Glomerular visceral epithelial cell (primary cell): ENCODE measurements at regions not wholly inside any gene's neighbourhood (a gene's known extent, or its start where the extent isn't known, plus 50 kb on each side); places are given as distances from the start of the nearest gene placed in this dataset.
A peak's percentile ranks its signal among the peaks of the same experiment; 100 is the strongest.
"Not testable (repeated sequence)": the region's sequence is repeated elsewhere in the genome, so short reads cannot be mapped to it uniquely, and the experiment has no call there.

Source experiments
- DNase-seq: peaks from one replicate; pipeline ENCODE4 v3.0.0-alpha.2; 2016; ENCODE audit errors: extremely low spot score

DNA sequence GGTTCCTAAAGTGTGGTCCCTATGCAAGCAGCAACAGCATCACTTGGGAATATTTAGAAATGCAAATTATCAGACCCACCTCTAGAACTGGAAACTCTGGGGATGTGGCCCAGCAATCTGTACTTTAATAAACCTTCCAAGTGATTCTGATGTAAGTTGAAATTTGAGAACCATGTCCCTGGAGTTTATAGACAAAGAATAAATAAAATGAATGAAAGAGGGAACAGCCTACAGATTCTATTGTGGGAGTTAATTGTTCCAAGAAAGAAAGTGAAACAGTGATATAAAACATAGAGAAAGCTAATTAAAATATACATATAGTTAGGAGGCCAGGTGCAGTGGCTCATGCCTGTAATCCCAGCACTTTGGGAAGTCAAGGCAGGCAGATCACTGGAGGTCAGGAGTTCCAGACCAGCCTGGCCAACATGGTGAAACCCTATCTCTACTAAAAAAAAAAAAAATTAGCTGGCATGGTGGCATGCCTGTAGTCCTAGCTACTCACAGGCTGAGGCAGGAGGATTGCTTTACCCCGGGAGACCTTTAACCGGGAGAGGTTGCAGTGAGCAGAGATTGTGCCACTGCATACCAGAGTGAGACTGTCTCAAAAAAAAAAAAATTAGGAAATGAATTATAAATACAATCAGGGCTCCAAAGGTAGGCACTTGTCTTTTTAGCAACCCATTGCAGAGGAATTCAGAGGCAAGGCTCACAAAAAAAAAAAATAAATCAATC is 507.5 kb downstream of the NAV3 start:
- no peak for DNase-seq

DNA sequence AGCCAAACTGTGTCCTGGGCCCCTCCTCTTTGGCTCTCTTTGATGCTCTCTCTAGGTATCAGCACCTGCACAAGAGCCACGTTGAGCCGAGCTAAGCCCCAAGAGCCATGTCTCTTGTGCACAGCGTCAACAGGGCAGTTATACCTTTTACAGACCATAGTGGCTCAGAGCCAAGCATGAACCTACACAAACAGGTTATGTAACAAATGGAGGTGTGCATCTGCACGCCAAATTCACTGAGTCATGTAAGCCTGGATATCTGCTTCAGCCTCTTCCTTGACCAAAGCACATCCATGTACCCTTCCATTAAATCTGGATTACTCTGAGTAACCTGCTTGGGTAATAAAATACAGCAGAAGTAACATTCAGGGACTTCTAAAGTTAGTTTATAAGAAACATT is 509.7 kb downstream of the NAV3 start:
- no peak for DNase-seq

DNA sequence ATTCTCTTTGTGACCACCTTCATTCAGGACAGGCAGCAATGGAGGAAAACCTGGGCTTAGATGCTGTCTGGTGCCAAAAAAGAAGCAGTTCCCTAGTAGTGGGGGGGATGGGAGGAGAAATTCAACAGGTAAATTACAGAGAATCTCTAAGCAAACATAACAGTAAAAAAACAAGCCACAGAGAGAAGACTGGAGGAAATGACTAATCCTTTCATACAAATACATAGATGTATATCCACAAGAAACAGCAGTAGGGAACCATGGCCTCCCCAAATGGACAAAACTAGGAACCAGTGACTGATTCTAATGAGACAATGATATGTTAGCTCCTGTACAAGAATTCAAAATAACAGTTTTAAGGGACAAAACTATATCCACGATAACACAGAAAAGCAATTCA is 513.0 kb downstream of the NAV3 start:
- DNase-seq, result no peak

DNA sequence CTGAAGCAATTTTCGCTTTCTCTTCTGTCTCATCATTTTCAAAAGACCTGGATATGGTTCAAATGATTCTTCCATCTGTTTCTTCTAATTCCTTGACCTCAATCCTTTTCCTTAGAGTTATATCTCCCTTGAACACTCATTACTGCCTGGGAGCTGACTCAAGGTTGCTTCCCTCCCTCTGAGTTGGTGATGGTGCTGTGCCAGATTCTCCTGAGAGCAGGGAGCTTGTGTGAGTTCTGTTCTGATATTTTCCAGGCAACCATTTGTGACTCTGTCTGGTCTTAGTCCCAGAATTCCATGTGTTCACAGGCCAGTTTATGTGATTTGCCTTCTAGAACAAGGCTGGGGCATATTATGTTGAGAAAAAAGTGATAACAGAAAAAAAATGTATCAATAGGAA is 505.1 kb upstream of the SYT1 start:
- DNase-seq, result no peak

DNA sequence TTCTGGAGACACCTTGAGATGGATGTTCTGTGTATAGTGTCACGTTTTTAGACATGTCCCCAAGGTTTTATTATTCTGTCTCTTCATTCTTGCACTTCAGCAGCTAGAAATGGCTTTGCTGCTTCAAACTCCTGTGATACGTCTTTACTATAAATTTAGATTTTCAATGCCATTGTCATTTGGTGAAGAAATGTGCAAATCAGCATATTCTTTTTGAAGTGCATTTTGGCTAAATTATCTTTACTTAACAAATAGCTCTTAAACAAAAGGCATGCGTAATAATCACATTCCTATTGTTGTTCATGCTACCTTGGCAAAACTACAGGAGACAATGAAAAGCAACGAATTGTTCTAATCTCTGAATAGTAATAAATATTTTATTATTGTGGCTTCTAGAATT is 502.9 kb upstream of the SYT1 start:
- no peak for DNase-seq

DNA sequence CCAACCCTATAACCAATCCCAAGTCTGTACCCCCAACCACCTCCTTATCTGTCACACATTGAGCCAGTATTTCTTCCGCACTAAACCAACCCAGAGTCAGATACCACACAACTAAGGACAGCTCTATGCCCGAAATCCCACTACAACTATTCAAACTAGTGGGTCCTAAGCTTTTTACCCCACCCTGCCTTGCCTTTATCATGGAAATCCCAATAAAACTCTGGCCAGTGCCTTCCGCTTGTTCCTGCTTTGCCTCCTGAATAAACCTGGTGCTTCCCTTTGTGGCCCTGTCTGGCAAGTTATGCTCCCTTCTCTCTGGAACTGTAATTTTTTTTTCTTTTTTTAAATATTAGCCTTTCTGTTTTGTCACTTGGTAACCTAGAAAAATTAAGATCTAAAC is 493.3 kb upstream of the SYT1 start:
- no peak for DNase-seq

DNA sequence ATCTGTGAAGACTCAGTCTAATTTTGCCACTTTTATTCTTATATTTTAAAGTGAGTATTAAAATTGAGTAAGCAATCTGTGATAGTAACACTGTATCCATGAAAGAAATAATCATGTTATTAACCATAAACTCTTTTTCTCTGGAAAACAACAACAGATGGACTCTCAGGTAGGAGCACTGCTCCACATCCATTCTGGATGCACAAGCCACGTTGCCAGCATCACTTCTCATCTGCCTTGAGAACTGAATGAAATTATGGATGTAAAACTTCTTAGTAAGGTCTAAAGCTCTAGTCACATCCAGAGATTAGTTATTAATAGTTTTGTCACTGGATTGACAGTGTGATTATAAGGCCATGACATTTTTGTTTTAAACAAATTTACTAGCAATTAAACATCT is 489.1 kb upstream of the SYT1 start:
- no peak for DNase-seq

DNA sequence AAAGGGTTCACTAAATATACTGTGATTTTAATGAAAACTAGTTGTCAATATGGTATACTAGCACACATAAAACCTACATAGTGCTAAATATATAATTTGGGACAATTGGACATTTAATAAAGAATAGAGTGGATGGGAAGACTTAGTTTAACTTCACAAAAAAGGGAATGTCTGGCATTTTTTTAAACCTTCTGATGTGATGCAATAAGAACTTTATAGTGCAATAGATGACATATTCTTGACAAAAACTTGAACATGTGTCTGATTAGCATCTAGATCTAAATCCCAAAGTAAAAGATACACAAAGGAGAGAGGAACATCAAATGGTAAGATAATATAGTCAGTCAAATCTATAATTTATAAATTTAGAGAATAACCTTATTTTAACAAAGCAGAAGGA is 488.3 kb upstream of the SYT1 start:
- DNase-seq, result no peak

DNA sequence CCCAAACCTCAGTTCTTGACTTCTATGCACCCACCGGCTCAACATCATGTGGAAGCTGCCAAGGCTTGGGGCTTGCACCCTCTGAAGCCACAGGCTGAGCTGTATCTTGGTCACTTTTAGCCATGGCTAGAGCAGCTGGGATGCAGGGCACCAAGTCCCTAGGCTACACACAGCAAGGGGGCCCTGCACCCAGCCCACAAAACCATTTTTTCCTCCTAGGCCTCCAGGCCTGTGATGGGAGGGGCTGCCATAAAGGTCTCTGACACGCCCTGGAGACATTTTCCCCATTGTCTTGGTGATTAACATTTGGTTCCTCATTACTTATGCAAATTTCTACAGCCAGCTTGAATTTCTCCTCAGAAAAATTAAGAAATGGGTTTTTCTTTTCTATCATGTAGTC is 485.5 kb upstream of the SYT1 start:
- DNase-seq, result not testable (repeated sequence)

DNA sequence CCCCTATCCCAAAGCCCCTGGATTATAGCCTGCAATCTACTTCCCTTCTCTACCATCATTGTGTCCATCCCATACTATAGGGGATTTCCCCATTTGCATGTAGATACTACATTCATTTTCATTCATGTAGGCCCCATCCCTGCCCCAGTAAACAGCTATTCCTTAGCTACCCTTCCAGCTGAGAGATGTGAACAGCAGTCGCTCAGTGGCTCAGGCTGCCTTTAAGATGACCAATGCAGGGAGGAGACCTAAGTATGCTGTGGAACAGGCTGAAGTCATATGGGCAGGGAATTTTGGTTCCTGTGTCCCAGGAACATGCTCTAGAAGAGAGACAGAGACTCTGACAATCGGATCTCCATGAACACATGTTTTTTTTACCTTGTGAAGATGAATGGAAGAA is 481.2 kb upstream of the SYT1 start:
- DNase-seq, result no peak

DNA sequence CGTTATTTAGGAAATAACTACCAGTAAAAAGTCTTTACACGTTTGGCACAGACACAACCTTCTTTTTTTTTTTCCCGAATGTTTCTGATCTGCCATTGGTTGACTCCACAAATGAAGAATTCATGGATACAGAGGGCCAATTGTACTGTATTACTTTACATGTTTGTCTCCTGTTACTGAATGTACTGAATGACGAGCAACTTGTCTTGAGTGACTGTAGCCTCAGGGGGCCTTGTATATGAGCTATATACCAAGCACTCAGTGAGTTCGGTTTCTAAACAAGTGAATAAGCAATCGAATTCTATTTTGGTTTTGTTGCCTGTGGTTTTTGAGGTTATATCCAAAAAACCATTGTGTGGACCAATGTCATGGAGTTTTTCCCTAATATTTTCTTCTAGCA is 480.0 kb upstream of the SYT1 start:
- DNase-seq, result no peak

DNA sequence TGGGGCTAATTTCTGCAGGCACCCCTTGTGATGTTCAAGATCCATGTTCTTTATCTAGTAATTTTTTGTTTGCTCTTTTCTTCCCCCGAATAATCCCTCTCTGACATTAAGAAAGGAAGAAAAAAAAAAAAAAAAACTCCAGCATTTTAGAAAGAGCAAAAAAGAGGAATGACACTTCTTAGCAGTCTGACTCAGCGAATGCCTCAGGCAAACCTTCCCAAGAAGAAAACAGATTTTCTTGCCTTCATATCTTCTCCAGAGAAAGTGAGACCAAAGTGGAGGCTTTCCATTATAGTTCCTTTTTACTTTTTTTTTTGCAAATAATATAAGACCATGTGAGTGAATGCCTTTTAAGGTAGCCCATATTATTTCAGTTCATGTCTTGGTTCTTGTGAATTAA is 479.0 kb upstream of the SYT1 start:
- DNase-seq, result no peak

DNA sequence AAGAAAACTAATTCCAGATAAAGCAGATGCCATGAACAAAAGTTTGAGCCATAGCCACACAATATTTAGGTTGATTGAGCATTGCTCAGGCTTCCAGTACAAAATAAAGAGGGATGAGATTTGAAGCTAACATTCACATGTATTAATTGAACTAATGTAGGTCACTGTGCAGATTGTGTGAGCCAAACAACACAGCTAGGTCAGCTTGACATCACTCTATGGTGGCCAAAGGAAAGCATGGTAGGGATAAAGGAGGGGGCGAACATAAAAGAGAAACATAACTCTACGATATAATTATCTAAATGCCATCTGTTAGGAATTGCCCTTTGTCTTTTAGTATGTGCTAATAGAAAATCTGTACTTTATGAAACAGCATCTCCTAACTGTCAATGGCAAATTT is 477.7 kb upstream of the SYT1 start:
- DNase-seq, result no peak

DNA sequence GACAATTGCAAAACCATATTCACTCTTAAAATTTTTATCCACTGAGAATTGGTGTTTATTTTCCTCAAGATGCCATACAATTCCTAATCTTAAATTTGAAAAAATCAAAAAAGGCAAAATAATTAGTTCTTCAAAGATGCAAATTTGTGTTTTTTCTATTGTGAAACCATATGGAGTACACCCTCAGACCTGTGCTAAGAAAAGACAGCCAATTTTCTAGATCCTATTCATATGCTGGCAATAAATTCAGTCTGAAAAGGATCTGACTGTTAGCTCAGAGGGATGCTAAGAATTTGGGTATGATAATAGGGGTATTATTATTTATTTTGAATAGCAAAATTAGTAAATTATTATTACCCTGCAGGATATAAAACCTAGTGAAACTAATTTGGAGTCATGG is 476.9 kb upstream of the SYT1 start:
- DNase-seq, result no peak

DNA sequence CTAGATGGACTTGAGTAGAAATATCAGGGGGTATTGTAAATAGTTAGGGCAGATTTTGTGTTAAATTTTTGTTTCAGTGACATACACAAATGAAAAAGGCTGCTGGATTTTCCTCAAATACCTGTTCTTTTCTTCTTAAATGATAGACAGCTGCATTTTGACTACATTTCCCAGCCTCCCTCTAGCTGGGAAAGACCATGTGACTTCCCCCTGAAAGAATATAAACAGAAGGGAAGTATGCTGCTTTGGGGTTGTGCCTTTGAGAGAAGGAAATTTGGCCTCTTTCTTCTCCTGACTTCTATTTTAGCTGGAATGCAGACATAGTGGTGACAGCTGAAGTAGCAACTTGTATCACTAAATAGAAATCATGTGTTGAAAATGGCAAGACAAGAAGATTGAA is 476.1 kb upstream of the SYT1 start:
- DNase-seq, result no peak

DNA sequence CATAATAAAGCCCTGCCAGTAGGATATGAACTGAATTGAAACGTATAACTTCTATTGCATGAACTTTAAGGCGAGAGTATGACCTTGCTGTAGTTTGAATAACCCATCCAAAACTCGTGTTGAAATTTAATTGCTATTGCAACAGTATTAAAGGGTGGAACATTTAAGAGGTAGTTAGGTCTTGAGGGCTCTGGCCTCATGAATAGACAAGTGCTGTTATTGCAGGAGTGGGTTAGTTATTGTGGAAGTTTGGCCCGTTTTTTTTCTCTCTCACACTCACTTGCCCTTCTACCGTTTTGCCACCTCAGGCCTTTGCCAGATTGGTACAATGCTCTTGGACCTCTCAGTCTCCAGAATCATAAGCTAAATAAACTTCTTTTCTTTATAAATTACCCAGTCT is 473.7 kb upstream of the SYT1 start:
- DNase-seq, result no peak

DNA sequence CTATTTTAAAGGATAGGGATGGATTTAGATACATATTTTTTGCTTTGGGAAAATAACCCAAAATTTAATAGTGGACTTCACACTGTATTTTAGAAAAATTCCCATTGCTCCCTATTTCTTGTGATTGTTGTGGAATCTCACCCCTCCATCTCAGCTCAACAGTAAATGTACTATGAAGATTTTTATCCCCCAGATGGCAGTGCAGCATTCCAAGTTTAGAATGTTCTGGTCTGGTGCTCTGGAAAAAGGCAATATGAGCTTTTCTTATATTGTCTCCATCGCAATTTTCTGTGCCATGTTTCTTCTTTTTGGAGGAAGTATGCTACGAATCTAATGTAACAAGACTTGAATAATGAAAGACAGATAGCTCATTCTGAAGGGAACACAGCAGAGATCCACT is 471.7 kb upstream of the SYT1 start:
- peak; percentile 48 for DNase-seq

DNA sequence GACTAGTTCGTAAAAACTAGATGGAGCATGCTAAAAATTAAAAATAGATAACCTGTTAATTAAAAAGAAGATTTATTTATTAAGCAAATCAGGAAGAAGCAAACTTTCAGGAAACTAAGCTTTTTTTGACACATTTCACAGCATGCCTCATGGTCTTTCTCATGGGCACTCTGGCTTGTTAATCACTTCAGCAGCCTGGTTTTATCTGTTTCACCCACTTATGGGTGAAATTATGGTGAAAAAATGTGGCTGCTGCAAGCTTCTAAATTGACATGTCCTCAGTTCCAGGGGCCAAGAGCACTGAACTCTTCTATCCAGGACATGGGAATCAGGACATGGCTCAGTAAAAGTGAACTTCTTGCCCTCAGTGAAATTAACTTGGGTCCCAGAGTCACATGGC is 468.6 kb upstream of the SYT1 start:
- DNase-seq, result no peak

DNA sequence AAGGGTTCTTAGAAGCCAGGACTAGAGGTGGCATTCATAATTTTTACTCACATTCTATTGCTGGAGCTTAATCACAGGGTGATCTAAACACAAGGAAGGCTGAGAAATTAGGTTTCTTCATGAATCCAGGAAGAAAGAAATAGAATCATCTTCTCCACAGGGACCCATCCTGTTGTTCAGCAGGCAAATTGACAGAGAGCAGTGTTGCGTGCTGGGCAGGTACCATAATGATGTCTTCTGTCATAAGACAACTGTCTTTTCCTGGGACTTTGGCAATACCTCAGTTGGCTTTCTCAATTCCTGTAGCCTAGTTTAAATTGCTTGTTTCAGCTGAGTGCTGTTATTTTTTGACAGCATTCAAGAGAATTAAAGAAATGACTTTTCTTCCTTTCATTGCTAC is 468.0 kb upstream of the SYT1 start:
- no peak for DNase-seq

DNA sequence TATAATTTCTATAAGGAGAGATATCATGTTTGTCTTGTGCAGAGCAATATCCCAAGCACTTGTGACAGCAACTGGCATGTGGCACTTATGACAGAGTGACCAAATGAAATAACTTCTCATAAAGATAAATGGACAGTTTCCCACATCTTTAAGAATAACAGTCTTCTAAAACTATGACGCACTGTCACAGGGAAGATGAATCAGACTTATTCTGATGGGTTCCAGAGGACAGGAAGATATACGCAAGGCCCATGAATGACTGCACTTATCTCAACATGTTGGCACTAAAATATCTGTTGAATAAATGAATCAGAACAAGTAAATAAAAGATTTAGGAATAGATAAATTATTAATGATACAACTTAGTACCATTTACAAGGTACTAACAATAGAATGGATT is 465.8 kb upstream of the SYT1 start:
- peak; percentile 18 for DNase-seq

DNA sequence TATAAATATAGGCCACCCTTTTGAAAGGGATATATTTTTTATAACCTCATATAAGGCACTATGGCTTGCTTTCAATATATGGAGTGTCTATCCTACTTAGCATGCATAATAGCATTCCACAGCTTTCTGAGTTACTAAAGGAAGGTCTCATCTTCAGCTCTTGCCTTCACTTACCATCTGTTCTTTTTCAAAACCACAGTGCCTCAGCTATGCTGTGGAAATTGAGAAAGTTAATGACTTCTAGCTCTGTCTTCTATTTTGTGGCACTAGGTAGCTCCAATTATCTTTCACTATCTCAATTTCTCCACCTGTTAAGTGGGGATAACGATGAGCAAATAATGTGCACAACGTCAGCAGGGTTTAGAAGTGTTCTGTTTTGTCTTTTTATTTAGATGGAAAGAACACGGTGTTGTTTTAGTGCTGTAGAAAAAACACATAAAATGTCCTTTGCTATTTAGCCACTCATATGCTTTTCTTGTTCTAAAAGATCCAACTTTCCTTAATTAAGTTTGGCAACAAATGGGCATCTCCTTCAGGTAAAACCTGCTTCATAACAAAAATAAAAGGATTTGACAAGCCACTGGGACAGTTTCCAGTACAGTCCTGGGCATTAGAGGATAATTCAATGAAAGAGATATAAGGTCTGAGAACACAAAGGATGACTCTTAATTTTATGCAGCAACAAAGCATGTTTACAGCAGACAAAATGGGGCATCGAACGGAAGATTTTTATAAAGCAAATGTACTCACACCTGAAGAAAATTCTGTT is 462.0 kb upstream of the SYT1 start:
- peak; percentile 13 for DNase-seq

DNA sequence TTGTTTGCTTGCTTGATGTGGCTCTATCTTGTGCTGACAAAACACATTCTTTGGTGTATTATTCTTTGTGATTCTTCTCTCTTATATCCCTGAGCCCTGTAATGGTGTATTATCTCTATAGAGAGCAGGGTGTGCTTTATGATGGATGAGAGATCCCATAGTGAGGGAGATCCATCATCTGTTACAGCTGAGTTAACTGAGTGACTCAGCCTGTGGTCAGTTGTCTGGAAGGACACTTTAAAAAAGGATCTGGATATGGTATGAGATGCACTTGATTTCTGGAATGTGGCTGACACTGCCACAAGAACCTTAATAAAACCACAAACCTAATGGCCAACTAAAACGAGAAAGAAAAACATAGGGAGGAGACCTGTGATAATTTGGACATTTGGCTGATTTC is 461.4 kb upstream of the SYT1 start:
- peak; percentile 92 for DNase-seq

DNA sequence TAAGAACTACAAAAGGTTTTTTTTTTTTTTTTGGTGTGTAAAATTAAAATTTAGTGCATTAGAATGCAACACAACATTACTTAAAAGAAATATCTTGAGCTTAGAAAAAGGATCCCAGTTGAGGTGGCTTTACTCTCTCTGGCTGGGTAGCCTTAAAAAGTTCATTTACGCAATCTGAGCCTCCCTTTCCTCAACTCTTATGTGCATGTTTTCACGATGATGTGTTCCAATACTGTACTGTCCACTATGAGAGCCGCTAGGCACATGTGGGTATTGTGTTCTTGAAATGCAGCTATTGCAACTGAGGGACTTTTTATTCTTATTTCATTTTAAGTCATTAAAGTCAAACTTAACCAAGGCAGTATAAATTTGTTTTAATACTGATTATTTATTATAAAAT is 460.9 kb upstream of the SYT1 start:
- DNase-seq, result peak; percentile 63

DNA sequence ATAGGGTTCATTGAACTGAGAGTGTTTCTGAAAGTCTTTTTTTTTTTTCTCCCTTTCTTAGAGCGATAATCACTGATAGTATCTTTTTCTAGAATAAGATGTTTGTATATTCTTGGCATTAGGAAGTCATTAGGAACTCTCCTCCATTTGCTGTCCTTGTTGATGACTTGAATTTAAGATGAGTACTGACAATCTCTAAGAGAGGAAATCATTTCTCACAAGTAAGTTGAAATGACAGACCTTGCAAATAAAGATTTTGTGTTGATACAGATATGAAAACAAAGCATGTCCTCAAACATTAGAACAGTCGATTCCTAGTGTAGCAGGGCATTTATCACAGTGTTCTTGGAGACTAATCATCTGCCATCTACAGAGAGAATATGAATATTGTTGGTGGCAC is 458.4 kb upstream of the SYT1 start:
- DNase-seq, result no peak
